ENCODE measurements at regions not wholly inside any gene's neighbourhood (a gene's known extent, or its start where the extent isn't known, plus 50 kb on each side); places are given as distances from the start of the nearest gene placed in this dataset.

- TF ChIP-seq, protein P1, sequence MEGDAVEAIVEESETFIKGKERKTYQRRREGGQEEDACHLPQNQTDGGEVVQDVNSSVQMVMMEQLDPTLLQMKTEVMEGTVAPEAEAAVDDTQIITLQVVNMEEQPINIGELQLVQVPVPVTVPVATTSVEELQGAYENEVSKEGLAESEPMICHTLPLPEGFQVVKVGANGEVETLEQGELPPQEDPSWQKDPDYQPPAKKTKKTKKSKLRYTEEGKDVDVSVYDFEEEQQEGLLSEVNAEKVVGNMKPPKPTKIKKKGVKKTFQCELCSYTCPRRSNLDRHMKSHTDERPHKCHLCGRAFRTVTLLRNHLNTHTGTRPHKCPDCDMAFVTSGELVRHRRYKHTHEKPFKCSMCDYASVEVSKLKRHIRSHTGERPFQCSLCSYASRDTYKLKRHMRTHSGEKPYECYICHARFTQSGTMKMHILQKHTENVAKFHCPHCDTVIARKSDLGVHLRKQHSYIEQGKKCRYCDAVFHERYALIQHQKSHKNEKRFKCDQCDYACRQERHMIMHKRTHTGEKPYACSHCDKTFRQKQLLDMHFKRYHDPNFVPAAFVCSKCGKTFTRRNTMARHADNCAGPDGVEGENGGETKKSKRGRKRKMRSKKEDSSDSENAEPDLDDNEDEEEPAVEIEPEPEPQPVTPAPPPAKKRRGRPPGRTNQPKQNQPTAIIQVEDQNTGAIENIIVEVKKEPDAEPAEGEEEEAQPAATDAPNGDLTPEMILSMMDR (conservative IDR thresholded peaks at IDR 0.05; ENCODE audit: low read depth, low read length): no peak
- H3K4me3 ChIP-seq (ENCODE audit: low read depth, low read length): no peak overlapping the region
- no peak for DNase-seq (ENCODE audit: low read depth)
Measured at GRCh38 chr6:76615395-76615794, 542.9 kb upstream of the IMPG1 start.

- no peak for DNase-seq (ENCODE audit: low read depth)
- no peak overlapping the region for H3K4me3 ChIP-seq (ENCODE audit: low read depth, low read length)
- TF ChIP-seq, protein P1 (conservative IDR thresholded peaks at IDR 0.05; ENCODE audit: low read depth, low read length): no peak
Measured at GRCh38 chr6:76612954-76613353, 540.5 kb upstream of the IMPG1 start.

GRCh38 chr6:76609160-76609559, 536.7 kb upstream of the IMPG1 start:
- TF ChIP-seq, protein P1 (conservative IDR thresholded peaks at IDR 0.05; ENCODE audit: low read depth, low read length): no peak
- DNase-seq (ENCODE audit: low read depth): no peak
- no peak overlapping the region for H3K4me3 ChIP-seq (ENCODE audit: low read depth, low read length)

DNA sequence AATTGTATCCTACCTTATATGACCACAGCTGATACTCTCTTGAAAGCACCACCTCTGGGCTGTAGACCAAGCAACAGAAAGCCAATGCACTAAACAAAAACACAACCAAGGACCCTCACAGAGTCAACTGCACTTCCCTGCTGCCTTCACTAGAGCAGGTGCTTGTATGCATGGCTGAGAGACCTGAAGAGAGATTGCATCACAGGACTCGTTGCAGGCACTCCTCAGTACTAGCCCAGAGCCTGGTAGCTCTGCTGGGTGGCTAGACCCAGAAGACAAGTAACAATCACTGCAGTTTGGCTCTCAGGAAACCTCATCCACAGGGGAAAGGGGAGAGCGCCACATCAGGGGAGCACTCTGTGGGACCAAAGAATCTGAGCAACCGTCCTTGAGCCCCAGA, 521.6 kb upstream of the IMPG1 start:
- no peak for DNase-seq (ENCODE audit: low read depth)
- TF ChIP-seq, protein P1 (conservative IDR thresholded peaks at IDR 0.05; ENCODE audit: low read depth, low read length): no peak
- no peak overlapping the region for H3K4me3 ChIP-seq (ENCODE audit: low read depth, low read length)

- TF ChIP-seq, protein P1 (conservative IDR thresholded peaks at IDR 0.05; ENCODE audit: low read depth, low read length): no peak
- DNase-seq (ENCODE audit: low read depth): no peak
- H3K4me3 ChIP-seq (ENCODE audit: low read depth, low read length): no peak overlapping the region
Measured at GRCh38 chr6:76593668-76594067, 521.2 kb upstream of the IMPG1 start.

GRCh38 chr6:76592566-76592965, 520.1 kb upstream of the IMPG1 start:
- TF ChIP-seq, protein P1 (conservative IDR thresholded peaks at IDR 0.05; ENCODE audit: low read depth, low read length): no peak
- H3K4me3 ChIP-seq (ENCODE audit: low read depth, low read length): no peak overlapping the region
- DNase-seq (ENCODE audit: low read depth): no peak

DNA sequence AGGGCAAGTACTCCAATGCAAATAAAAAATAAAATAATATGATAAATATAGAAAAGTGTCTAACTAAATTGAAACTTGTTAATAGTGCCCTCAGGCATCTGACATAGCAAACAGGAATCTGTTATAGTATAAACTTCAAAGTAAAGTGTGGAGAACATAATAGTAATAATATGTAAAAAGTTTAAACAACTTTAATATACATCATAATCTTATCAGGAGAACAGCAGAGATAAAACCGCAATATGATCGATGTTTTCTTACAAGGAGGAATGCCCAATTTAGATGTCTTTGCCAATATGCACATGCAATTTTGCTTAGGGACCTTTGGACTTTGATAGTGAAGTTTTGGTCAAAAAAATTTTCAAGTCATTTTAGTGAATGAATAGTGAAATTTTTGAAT, 514.8 kb upstream of the IMPG1 start:
- TF ChIP-seq, protein P1 (conservative IDR thresholded peaks at IDR 0.05; ENCODE audit: low read depth, low read length): no peak
- DNase-seq (ENCODE audit: low read depth): no peak

More for the DNA sequence above, 514.8 kb upstream of the IMPG1 start:
- H3K4me3 ChIP-seq (ENCODE audit: low read depth, low read length): no peak overlapping the region
